H1 (cell line): ENCODE measurements at regions not wholly inside any gene's neighbourhood (a gene's known extent, or its start where the extent isn't known, plus 50 kb on each side); places are given as distances from the start of the nearest gene placed in this dataset.

Experiments
- CTCF ChIA-PET: fragments of 300-600 bp; sonication (Branson Sonifier 250); formaldehyde crosslinking; loops from one replicate; lab custom pipeline; 2021; ENCODE audit not compliant: partially characterized antibody; lab: Charles Lee
- POLR2A ChIA-PET: fragments of 300-600 bp; sonication (Branson Sonifier 250); formaldehyde crosslinking; loops from one replicate; lab custom pipeline; 2021; ENCODE audit warnings: inconsistent platforms; ENCODE audit not compliant: partially characterized antibody; lab: Charles Lee
- DNase-seq, 2 experiments: peaks; one replicate each; pipeline versions ENCODE4 v3.0.0 to v3.0.0-alpha.2; 2010 to 2022; ENCODE audit warnings: low spot score in 2 of 2, low read depth in 1 of 2, mixed read lengths in 1 of 2
- FAIRE-seq: peaks from 2 replicates; lab custom pipeline; 2011; peaks lifted over from hg19 to GRCh38; lab: Jason Lieb, UNC
- H2AFZ ChIP-seq: 2 replicates; pipeline ENCODE4 v1.8.1; 2012; ENCODE audit warnings: low read length, inconsistent platforms
- H2AK5ac ChIP-seq: 2 replicates; pipeline ENCODE4 v1.6.1; 2013; ENCODE audit warnings: low read depth, low read length
- H2BK120ac ChIP-seq: replicated peaks from 2 replicates; pipeline ENCODE3; 2013; ENCODE audit warnings: low read depth, low read length, inconsistent platforms
- H2BK12ac ChIP-seq: 2 replicates; pipeline ENCODE4 v1.6.1; 2013; ENCODE audit warnings: low read depth, low read length
- H2BK15ac ChIP-seq: 2 replicates; pipeline ENCODE4 v1.6.1; 2013; ENCODE audit warnings: low read length
- H2BK20ac ChIP-seq: 2 replicates; pipeline ENCODE4 v1.6.1; 2013; ENCODE audit warnings: low read length
- H2BK5ac ChIP-seq: 2 replicates; pipeline ENCODE4 v1.6.1; 2013; ENCODE audit warnings: low read depth, low read length
- H3K14ac ChIP-seq: 2 replicates; pipeline ENCODE4 v1.6.1; 2013; ENCODE audit warnings: inconsistent platforms; ENCODE audit not compliant: insufficient read length
- H3K18ac ChIP-seq: 2 replicates; pipeline ENCODE4 v1.6.1; 2013; ENCODE audit warnings: low read length; ENCODE audit errors: extremely low read depth
- H3K23ac ChIP-seq: 2 replicates; pipeline ENCODE4 v1.6.1; 2013; ENCODE audit warnings: inconsistent platforms; ENCODE audit not compliant: insufficient read length
- H3K23me2 ChIP-seq: 2 replicates; pipeline ENCODE4 v1.6.1; 2013; ENCODE audit warnings: low read depth, low read length
- H3K27ac ChIP-seq: 2 replicates; pipeline ENCODE4 v1.6.1; 2011; ENCODE audit warnings: low read depth, low read length, inconsistent platforms
- H3K27me3 ChIP-seq, 4 experiments: replicated peaks in 1 of 4; 1 replicate in 1 of 4; 2 replicates in 3 of 4; pipeline versions ENCODE4 v1.6.1 to v1.8.1; 2011 to 2013; ENCODE audit warnings: low read length in 3 of 4, mild to moderate bottlenecking in 3 of 4, inconsistent platforms in 2 of 4, mixed read lengths in 2 of 4, moderate library complexity in 1 of 4; ENCODE audit not compliant: control insufficient read depth in 3 of 4, insufficient read depth in 3 of 4; ENCODE audit errors: extremely low read depth in 1 of 4
- H3K36me3 ChIP-seq, 4 experiments: 2 replicates each; pipeline versions ENCODE4 v1.6.1 to v1.8.1; 2011 to 2013; ENCODE audit warnings: mild to moderate bottlenecking in 4 of 4, low read length in 3 of 4, moderate library complexity in 2 of 4, control low read depth in 1 of 4, inconsistent platforms in 1 of 4; ENCODE audit not compliant: insufficient read depth in 4 of 4, control insufficient read depth in 2 of 4
- H3K4ac ChIP-seq: replicated peaks from 2 replicates; pipeline ENCODE3; 2013; ENCODE audit warnings: low read length, low read depth, mixed read lengths, inconsistent platforms; ENCODE audit not compliant: insufficient read length
- H3K4me1 ChIP-seq, 4 experiments: replicated peaks in 1 of 4; 1 replicate in 1 of 4; 2 replicates in 3 of 4; pipeline versions ENCODE4 v1.6.1 to v1.8.1; 2011 to 2013; ENCODE audit warnings: low read length in 3 of 4, inconsistent platforms in 2 of 4, mixed read lengths in 1 of 4; ENCODE audit not compliant: insufficient read depth in 4 of 4, control insufficient read depth in 3 of 4
- H3K4me2 ChIP-seq, 2 experiments: 2 replicates each; pipeline versions ENCODE4 v1.6.1 to v1.8.1; 2011 to 2013; ENCODE audit warnings: low read depth in 2 of 2, low read length in 2 of 2, control low read depth in 1 of 2, inconsistent platforms in 1 of 2, mild to moderate bottlenecking in 1 of 2; ENCODE audit not compliant: insufficient read depth in 1 of 2
- H3K4me3 ChIP-seq, 4 experiments: fragments of 200-600, 300-600 bp in 1 of 4; sonication (generic), shearing (Covaris generic), sonication (Bioruptor Twin) in 1 of 4; 2 replicates each; pipeline versions ENCODE4 v1.5.1 to v1.8.1; 2011 to 2016; ENCODE audit warnings: low read length in 4 of 4, low read depth in 3 of 4, control low read depth in 2 of 4, inconsistent platforms in 2 of 4, mild to moderate bottlenecking in 2 of 4, mixed read lengths in 1 of 4, moderate library complexity in 1 of 4; ENCODE audit not compliant: insufficient read depth in 2 of 4; ENCODE audit errors: extremely low read depth in 1 of 4
- H3K56ac ChIP-seq: replicated peaks from 2 replicates; pipeline ENCODE3; 2013; ENCODE audit warnings: low read depth, mild to moderate bottlenecking, mixed read lengths, low read length, inconsistent platforms; ENCODE audit not compliant: insufficient read length
- H3K79me1 ChIP-seq: 2 replicates; pipeline ENCODE4 v1.6.1; 2013; ENCODE audit warnings: low read depth, low read length, control low read depth
- H3K79me2 ChIP-seq, 2 experiments: 2 replicates each; pipeline versions ENCODE4 v1.6.1 to v1.8.1; 2012 to 2013; ENCODE audit warnings: low read length in 2 of 2, mild to moderate bottlenecking in 2 of 2, inconsistent platforms in 1 of 2; ENCODE audit not compliant: insufficient read depth in 2 of 2, control insufficient read depth in 1 of 2
- H3K9ac ChIP-seq, 4 experiments: replicated peaks in 1 of 4; 1 replicate in 1 of 4; 2 replicates in 3 of 4; pipeline versions ENCODE4 v1.6.1 to v1.8.1; 2011 to 2013; ENCODE audit warnings: low read depth in 3 of 4, low read length in 3 of 4, control low read depth in 2 of 4, mild to moderate bottlenecking in 2 of 4, moderate library complexity in 2 of 4, inconsistent platforms in 1 of 4; ENCODE audit errors: extremely low read depth in 1 of 4
- H3K9me3 ChIP-seq, 2 experiments: 2 replicates each; pipeline versions ENCODE4 v1.6.1 to v1.8.1; 2012 to 2013; ENCODE audit warnings: mild to moderate bottlenecking in 2 of 2, moderate library complexity in 2 of 2, control low read depth in 1 of 2, inconsistent platforms in 1 of 2, low read depth in 1 of 2, low read length in 1 of 2, mixed read lengths in 1 of 2; ENCODE audit not compliant: insufficient read depth in 2 of 2
- H4K20me1 ChIP-seq, 2 experiments: replicated peaks in 1 of 2; 2 replicates each; pipeline versions ENCODE3 to v1.8.1; 2011 to 2013; ENCODE audit warnings: inconsistent platforms in 2 of 2, low read length in 2 of 2, mild to moderate bottlenecking in 1 of 2; ENCODE audit not compliant: insufficient read depth in 2 of 2, control insufficient read depth in 1 of 2
- H4K5ac ChIP-seq: 2 replicates; pipeline ENCODE4 v1.6.1; 2013; ENCODE audit warnings: low read length, low read depth, mixed read lengths, inconsistent platforms; ENCODE audit not compliant: insufficient read length
- H4K8ac ChIP-seq: 2 replicates; pipeline ENCODE4 v1.8.0; 2013; ENCODE audit warnings: mild to moderate bottlenecking, moderate library complexity, low read length, inconsistent platforms; ENCODE audit not compliant: insufficient read depth; ENCODE audit errors: extremely low read depth
- H4K91ac ChIP-seq: replicated peaks from 2 replicates; pipeline ENCODE3; 2013; ENCODE audit warnings: low read length, mixed read lengths, inconsistent platforms; ENCODE audit not compliant: insufficient read length
- BACH1 ChIP-seq: IDR thresholded peaks from 2 replicates; pipeline ENCODE4 v1.6.1; 2012; ENCODE audit warnings: low read length, improper control_type of control experiment
- BCL11A ChIP-seq, 2 experiments: IDR thresholded peaks; one replicate each; pipeline ENCODE4 v1.6.1; 2011; ENCODE audit warnings: low read depth in 2 of 2, low read length in 2 of 2, mild to moderate bottlenecking in 2 of 2
- CBX5 ChIP-seq: fragments of 300-800, 300-1000 bp; sonication (generic); IDR thresholded peaks from 2 replicates; pipeline ENCODE4 v1.7.1; 2016; ENCODE audit warnings: antibody characterized with exemption, low read length, low read depth
- CBX8 ChIP-seq: fragments of 300-800, 300-1000 bp; sonication (generic); IDR thresholded peaks from 2 replicates; pipeline ENCODE4 v1.7.1; 2016; ENCODE audit warnings: low read depth, low read length, borderline replicate concordance
- CHD1 ChIP-seq: IDR thresholded peaks from 2 replicates; pipeline ENCODE4 v1.6.1; 2012; ENCODE audit warnings: low read depth, low read length, improper control_type of control experiment
- CREB1 ChIP-seq: IDR thresholded peaks from 2 replicates; pipeline ENCODE4 v1.6.1; 2012; ENCODE audit warnings: inconsistent platforms
- GTF2F1 ChIP-seq: IDR thresholded peaks from 2 replicates; pipeline ENCODE4 v1.6.1; 2012; ENCODE audit warnings: low read depth, low read length, improper control_type of control experiment, borderline replicate concordance
- HDAC2 ChIP-seq, 2 experiments: fragments of 300-600 bp in 1 of 2; sonication (generic) in 1 of 2; IDR thresholded peaks; 2 replicates each; pipeline ENCODE4 v1.6.1; 2011 to 2012; ENCODE audit warnings: low read depth in 2 of 2, low read length in 2 of 2, mild to moderate bottlenecking in 2 of 2, moderate library complexity in 2 of 2, borderline replicate concordance in 1 of 2, inconsistent platforms in 1 of 2
- HDAC6 ChIP-seq: IDR thresholded peaks from one replicate; pipeline ENCODE4 v1.7.1; 2012; ENCODE audit warnings: low read depth, mild to moderate bottlenecking, inconsistent platforms, low read length, moderate library complexity
- NRF1 ChIP-seq: IDR thresholded peaks from 2 replicates; pipeline ENCODE4 v1.6.1; 2011; ENCODE audit warnings: mild to moderate bottlenecking, low read depth, low read length, improper control_type of control experiment
- RAD21 ChIP-seq, 2 experiments: IDR thresholded peaks in 1 of 2; conservative IDR thresholded peaks in 1 of 2; 2 replicates each; pipeline ENCODE4 v1.6.1; 2011; ENCODE audit warnings: low read depth in 2 of 2, low read length in 2 of 2, improper control_type of control experiment in 1 of 2, inconsistent platforms in 1 of 2, mild to moderate bottlenecking in 1 of 2, moderate library complexity in 1 of 2
- RXRA ChIP-seq: IDR thresholded peaks from 2 replicates; pipeline ENCODE4 v1.6.1; 2011; ENCODE audit warnings: low read depth, mild to moderate bottlenecking, low read length, moderate library complexity; ENCODE audit not compliant: insufficient read depth
- SIRT6 ChIP-seq: IDR thresholded peaks from one replicate; pipeline ENCODE4 v1.7.1; 2012; ENCODE audit warnings: low read length, inconsistent platforms
- TBP ChIP-seq: IDR thresholded peaks from 2 replicates; pipeline ENCODE4 v1.6.1; 2011; ENCODE audit warnings: low read depth, low read length, improper control_type of control experiment
- YY1 ChIP-seq: IDR thresholded peaks from 2 replicates; pipeline ENCODE4 v1.6.1; 2011; ENCODE audit warnings: low read depth, mild to moderate bottlenecking, low read length
- WGBS, 2 experiments: shearing (Covaris generic) in 1 of 2; methylation state at CpG; one replicate each; pipeline versions ENCODE4 v1.1.6 to v1.1.7; 2013 to 2015; ENCODE audit warnings: low lambda C conversion rate in 2 of 2, mixed read lengths in 2 of 2, inconsistent platforms in 1 of 2, low coverage in 1 of 2, missing lambda C conversion rate in 1 of 2; ENCODE audit not compliant: insufficient replicate concordance in 2 of 2, insufficient coverage in 1 of 2, insufficient read length in 1 of 2; ENCODE audit errors: extremely low coverage in 1 of 2, missing lambda C conversion rate in 1 of 2; 5-methylcytosine and 5-hydroxymethylcytosine counted together

DNA sequence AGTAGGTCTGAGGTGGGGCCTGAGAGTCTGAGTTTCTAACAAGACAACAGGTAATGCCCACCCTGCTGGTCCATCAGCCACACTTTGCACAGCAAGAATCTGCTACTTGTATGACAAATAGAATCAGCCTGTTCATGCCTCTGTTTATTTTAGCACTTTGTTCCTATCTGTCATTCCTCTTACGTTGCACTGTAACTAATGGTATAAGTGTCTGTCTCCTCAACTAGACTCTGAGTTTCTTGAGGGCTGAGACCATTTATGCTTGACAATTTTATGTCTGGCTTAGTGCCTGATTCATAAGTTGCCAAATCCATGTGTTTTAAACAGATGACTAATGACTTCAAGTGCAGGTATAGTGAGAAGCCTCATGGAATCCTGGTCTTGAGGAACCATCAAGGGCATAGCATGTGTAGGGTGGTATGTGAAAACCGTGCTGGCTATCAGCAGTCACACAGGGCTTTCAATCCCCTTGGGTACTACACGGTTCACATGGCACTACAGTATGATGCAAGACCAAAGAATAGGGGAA is 209.7 kb downstream of the C11orf91 start:
- Histone ChIP-seq H3K9me3 (no peaks in the 10 kb centered on the region), H4K20me1 (no peaks in the 10 kb centered on the region), H4K5ac (no peak overlapping the region), H3K27me3 (no peaks in the 10 kb centered on the region; a peak in 1 of 7 replicates), H4K8ac (no peak overlapping the region), H2BK20ac (no peak overlapping the region), H3K4me1 (0 out of 7 replicates have a peak, but pooled peaks cover 0 to 3% (median 0%) of the 10 kb centered on the region in 4 experiments), H4K91ac (no peak overlapping the region), H3K27ac (no peak overlapping the region), H3K14ac (no peak overlapping the region), H2BK12ac (no peak overlapping the region), H2BK120ac (no peak overlapping the region), H3K79me1 (no peaks in the 10 kb centered on the region), H2BK15ac (no peak overlapping the region), H3K4me2 (no peak overlapping the region), H3K4me3 (no peak overlapping the region), H3K23me2 (no peaks in the 10 kb centered on the region), H2AK5ac (no peak overlapping the region), H3K4ac (no peak overlapping the region), H3K56ac (no peak overlapping the region), H2BK5ac (no peak overlapping the region), H3K9ac (no peak overlapping the region), H3K18ac (no peak overlapping the region), H3K23ac (no peak overlapping the region), H3K79me2 (no peaks in the 10 kb centered on the region), H3K36me3 (no peaks in the 10 kb centered on the region), H2AFZ (no peak overlapping the region)
- CTCF ChIA-PET = no interaction called here
- POLR2A ChIA-PET = interaction anchor here (1.2 kb wide), 1 partner anchor 8 kb away, joined by 3 read pairs; no protein-coding TSS in a partner anchor
- no peak for FAIRE-seq
- no peak for DNase-seq
- WGBS, 2 experiments = 86% methylated on average over 3 of the region's 3 CpGs; no CpG with 5 or more reads in 1 of the 2 experiments
- TF ChIP-seq BACH1 (no peak), TBP (no peak), YY1 (no peak), RXRA (no peak), HDAC6 (no peak), SIRT6 (no peak), RAD21 (IDR thresholded peaks at IDR 0.05 in 1 of 2, conservative IDR thresholded peaks at IDR 0.05 in 1 of 2; ENCODE audit: low read depth in 2 of 2, low read length in 2 of 2) (no peak), GTF2F1 (no peak), CBX8 (no peak), HDAC2 (IDR thresholded peaks at IDR 0.05; ENCODE audit: borderline replicate concordance in 1 of 2, low read depth in 2 of 2, low read length in 2 of 2) (no peak), CBX5 (no peak), BCL11A (IDR thresholded peaks at IDR 0.05; ENCODE audit: low read depth in 2 of 2, low read length in 2 of 2) (no peak), CREB1 (no peak), CHD1 (no peak), NRF1 (no peak)
